ENCODE measurements at regions not wholly inside any gene's neighbourhood (a gene's known extent, or its start where the extent isn't known, plus 50 kb on each side); places are given as distances from the start of the nearest gene placed in this dataset.
"Not testable (repeated sequence)": the region's sequence is repeated elsewhere in the genome, so short reads cannot be mapped to it uniquely, and the experiment has no call there.

GRCh38 chr16:34085038-34085437 is 625.6 kb downstream of the TP53TG3F start:
- not testable (repeated sequence) for TF ChIP-seq MAX (IDR thresholded peaks at IDR 0.05; ENCODE audit: insufficient read depth, insufficient read length); POLR2A (IDR thresholded peaks at IDR 0.05; ENCODE audit: low read depth, low read length); CTCF (IDR thresholded peaks at IDR 0.05; ENCODE audit: extremely low read depth in 1 of 2, insufficient read depth in 1 of 2, low read depth in 1 of 2, low read length in 2 of 2); POLR2AphosphoS5 (IDR thresholded peaks at IDR 0.05; ENCODE audit: insufficient read depth, low read depth, low read length); MYC (IDR thresholded peaks at IDR 0.05; ENCODE audit: low read depth, low read length)

Measured in endothelial cell of umbilical vein (primary cell).